ENCODE measurements at regions not wholly inside any gene's neighbourhood (a gene's known extent, or its start where the extent isn't known, plus 50 kb on each side); places are given as distances from the start of the nearest gene placed in this dataset.
"Not testable (repeated sequence)": the region's sequence is repeated elsewhere in the genome, so short reads cannot be mapped to it uniquely, and the experiment has no call there.

GRCh38 chr3:198096015-198096414 lies 136.0 kb downstream of the LMLN start:
- TF ChIP-seq RAD21 (conservative IDR thresholded peaks at IDR 0.05): no peak
- no peak for TF ChIP-seq REST (IDR thresholded peaks at IDR 0.05; ENCODE audit: borderline replicate concordance)
- no peak for TF ChIP-seq CTCF (IDR thresholded peaks at IDR 0.05; ENCODE audit: poor library complexity, severe bottlenecking)
- TF ChIP-seq POLR2AphosphoS5 (IDR thresholded peaks at IDR 0.05): no peak
- no peak for TF ChIP-seq TAF1 (IDR thresholded peaks at IDR 0.05; ENCODE audit: low read depth)
- TF ChIP-seq SMC3 (conservative IDR thresholded peaks at IDR 0.05; ENCODE audit: poor library complexity): no peak
- no peak for TF ChIP-seq EZH2 (IDR thresholded peaks at IDR 0.05; ENCODE audit: borderline replicate concordance, insufficient read depth, low read length, poor library complexity, severe bottlenecking)
- Histone ChIP-seq H3K9ac (ENCODE audit: low read length) (no peak overlapping the region), H4K20me1 (ENCODE audit: insufficient read depth) (no peaks in the 10 kb centered on the region), H3K79me2 (replicated peaks; ENCODE audit: insufficient read depth, low read length) (no peaks in the 10 kb centered on the region), H3K27ac (ENCODE audit: low read length) (no peak overlapping the region), H3K9me2 (ENCODE audit: insufficient read depth, low read length) (no peaks in the 10 kb centered on the region), H3F3A (ENCODE audit: insufficient read depth, low read length, poor library complexity, severe bottlenecking) (no peaks in the 10 kb centered on the region), H3K36me3 (ENCODE audit: insufficient read depth, low read length) (no peaks in the 10 kb centered on the region), H3K9me3 (ENCODE audit: low read length) (no peaks in the 10 kb centered on the region), H3K4me3 (ENCODE audit: low read length) (no peak overlapping the region), H2AFZ (ENCODE audit: low read depth, low read length) (no peak overlapping the region), H3K27me3 (ENCODE audit: insufficient read depth, low read depth, low read length) (no peaks in the 10 kb centered on the region), H3K4me2 (ENCODE audit: low read length) (no peak overlapping the region)

- Histone ChIP-seq H3K4me3 (ENCODE audit: low read length) (no peak overlapping the region), H3K79me2 (replicated peaks; ENCODE audit: insufficient read depth, low read length) (no peaks in the 10 kb centered on the region), H3K27ac (ENCODE audit: low read length) (no peak overlapping the region), H4K20me1 (ENCODE audit: insufficient read depth) (no peaks in the 10 kb centered on the region), H3K27me3 (ENCODE audit: insufficient read depth, low read depth, low read length) (no peaks in the 10 kb centered on the region), H3K9ac (ENCODE audit: low read length) (no peak overlapping the region), H3K9me3 (ENCODE audit: low read length) (no peaks in the 10 kb centered on the region), H2AFZ (ENCODE audit: low read depth, low read length) (no peak overlapping the region), H3F3A (ENCODE audit: insufficient read depth, low read length, poor library complexity, severe bottlenecking) (no peaks in the 10 kb centered on the region), H3K9me2 (ENCODE audit: insufficient read depth, low read length) (no peaks in the 10 kb centered on the region), H3K4me2 (ENCODE audit: low read length) (no peak overlapping the region), H3K36me3 (ENCODE audit: insufficient read depth, low read length) (no peaks in the 10 kb centered on the region)
- TF ChIP-seq EP300 (conservative IDR thresholded peaks at IDR 0.05; ENCODE audit: poor library complexity, severe bottlenecking): no peak
Measured at GRCh38 chr3:198097048-198097447, 137.0 kb downstream of the LMLN start.

- H3K9ac ChIP-seq (ENCODE audit: low read length); H3K4me2 ChIP-seq (ENCODE audit: low read length); H4K20me1 ChIP-seq (ENCODE audit: insufficient read depth); H3K79me2 ChIP-seq (replicated peaks; ENCODE audit: insufficient read depth, low read length); H3K27me3 ChIP-seq (ENCODE audit: insufficient read depth, low read depth, low read length); H3F3A ChIP-seq (ENCODE audit: insufficient read depth, low read length, poor library complexity, severe bottlenecking); H2AFZ ChIP-seq (ENCODE audit: low read depth, low read length); H3K27ac ChIP-seq (ENCODE audit: low read length); H3K9me3 ChIP-seq (ENCODE audit: low read length); H3K4me3 ChIP-seq (ENCODE audit: low read length); H3K9me2 ChIP-seq (ENCODE audit: insufficient read depth, low read length); H3K36me3 ChIP-seq (ENCODE audit: insufficient read depth, low read length): not testable (repeated sequence)
Measured at GRCh38 chr3:198098661-198099081, 138.7 kb downstream of the LMLN start.

- H3K36me3 ChIP-seq (ENCODE audit: insufficient read depth, low read length); H3K4me2 ChIP-seq (ENCODE audit: low read length); H3K9me2 ChIP-seq (ENCODE audit: insufficient read depth, low read length); H3F3A ChIP-seq (ENCODE audit: insufficient read depth, low read length, poor library complexity, severe bottlenecking); H3K4me3 ChIP-seq (ENCODE audit: low read length); H2AFZ ChIP-seq (ENCODE audit: low read depth, low read length); H3K9ac ChIP-seq (ENCODE audit: low read length); H4K20me1 ChIP-seq (ENCODE audit: insufficient read depth); H3K79me2 ChIP-seq (replicated peaks; ENCODE audit: insufficient read depth, low read length); H3K9me3 ChIP-seq (ENCODE audit: low read length); H3K27ac ChIP-seq (ENCODE audit: low read length); H3K27me3 ChIP-seq (ENCODE audit: insufficient read depth, low read depth, low read length): not testable (repeated sequence)
Measured at GRCh38 chr3:198103070-198103469, 143.1 kb downstream of the LMLN start.

All from neural cell (in vitro differentiated cells).